Gastroesophageal sphincter (tissue), 3 donors: ENCODE measurements at regions not wholly inside any gene's neighbourhood (a gene's known extent, or its start where the extent isn't known, plus 50 kb on each side); places are given as distances from the start of the nearest gene placed in this dataset.

Experiments
- POLR2A ChIP-seq, 2 donors: fragments of 450-650 bp; IDR thresholded peaks; one replicate each; pipeline ENCODE4 v1.6.1; 2017; ENCODE audit warnings: antibody characterized with exemption in 2 of 2, mild to moderate bottlenecking in 2 of 2, moderate library complexity in 1 of 2
- POLR2AphosphoS5 ChIP-seq: sonication (generic); formaldehyde crosslinking; IDR thresholded peaks from one replicate; pipeline ENCODE4 v1.6.1; 2017; ENCODE audit warnings: antibody characterized with exemption
- TF ChIP-seq, protein P1 (sequence below), 4 experiments: fragments of 200-600 bp in 2 of 4; fragments of 450-650 bp in 2 of 4; sonication (generic) in 1 of 4; IDR thresholded peaks; one replicate each; pipeline ENCODE4 v1.5.1; 2017 to 2019; ENCODE audit warnings: antibody characterized with exemption in 4 of 4, mild to moderate bottlenecking in 2 of 4, moderate library complexity in 2 of 4

DNA sequence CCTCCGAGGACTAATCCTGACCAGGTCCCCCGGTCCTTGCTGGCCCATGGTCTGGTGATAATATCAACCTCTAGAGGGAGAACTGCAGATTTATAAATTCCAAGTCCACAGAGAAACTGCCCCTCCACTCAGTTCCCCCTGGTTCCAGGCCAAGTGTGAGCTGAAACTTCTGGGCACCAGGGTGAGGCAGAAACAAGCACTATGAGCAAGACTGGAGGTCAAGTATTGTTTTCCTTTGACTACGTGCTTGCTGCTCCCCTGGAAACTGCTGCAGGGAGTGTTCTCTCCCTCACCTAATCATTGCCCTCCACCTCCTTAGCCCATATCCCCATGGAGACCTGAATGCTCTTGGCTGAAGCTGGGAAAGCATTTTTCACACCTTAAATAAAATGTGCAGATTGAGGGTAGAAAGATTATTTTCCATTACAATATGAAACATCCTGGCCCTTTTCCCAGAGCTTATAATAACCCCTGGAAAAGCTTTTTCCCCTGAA, 135.2 kb downstream of the RDH14 start:
- TF ChIP-seq POLR2AphosphoS5 (no peak), POLR2A (IDR thresholded peaks at IDR 0.05) (no peak)
- TF ChIP-seq, protein P1, sequence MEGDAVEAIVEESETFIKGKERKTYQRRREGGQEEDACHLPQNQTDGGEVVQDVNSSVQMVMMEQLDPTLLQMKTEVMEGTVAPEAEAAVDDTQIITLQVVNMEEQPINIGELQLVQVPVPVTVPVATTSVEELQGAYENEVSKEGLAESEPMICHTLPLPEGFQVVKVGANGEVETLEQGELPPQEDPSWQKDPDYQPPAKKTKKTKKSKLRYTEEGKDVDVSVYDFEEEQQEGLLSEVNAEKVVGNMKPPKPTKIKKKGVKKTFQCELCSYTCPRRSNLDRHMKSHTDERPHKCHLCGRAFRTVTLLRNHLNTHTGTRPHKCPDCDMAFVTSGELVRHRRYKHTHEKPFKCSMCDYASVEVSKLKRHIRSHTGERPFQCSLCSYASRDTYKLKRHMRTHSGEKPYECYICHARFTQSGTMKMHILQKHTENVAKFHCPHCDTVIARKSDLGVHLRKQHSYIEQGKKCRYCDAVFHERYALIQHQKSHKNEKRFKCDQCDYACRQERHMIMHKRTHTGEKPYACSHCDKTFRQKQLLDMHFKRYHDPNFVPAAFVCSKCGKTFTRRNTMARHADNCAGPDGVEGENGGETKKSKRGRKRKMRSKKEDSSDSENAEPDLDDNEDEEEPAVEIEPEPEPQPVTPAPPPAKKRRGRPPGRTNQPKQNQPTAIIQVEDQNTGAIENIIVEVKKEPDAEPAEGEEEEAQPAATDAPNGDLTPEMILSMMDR (IDR thresholded peaks at IDR 0.05) = peak in 1 of 4 experiments; percentile 18
